ENCODE measurements at regions not wholly inside any gene's neighbourhood (a gene's known extent, or its start where the extent isn't known, plus 50 kb on each side); places are given as distances from the start of the nearest gene placed in this dataset.
"Not testable (repeated sequence)": the region's sequence is repeated elsewhere in the genome, so short reads cannot be mapped to it uniquely, and the experiment has no call there.

DNA sequence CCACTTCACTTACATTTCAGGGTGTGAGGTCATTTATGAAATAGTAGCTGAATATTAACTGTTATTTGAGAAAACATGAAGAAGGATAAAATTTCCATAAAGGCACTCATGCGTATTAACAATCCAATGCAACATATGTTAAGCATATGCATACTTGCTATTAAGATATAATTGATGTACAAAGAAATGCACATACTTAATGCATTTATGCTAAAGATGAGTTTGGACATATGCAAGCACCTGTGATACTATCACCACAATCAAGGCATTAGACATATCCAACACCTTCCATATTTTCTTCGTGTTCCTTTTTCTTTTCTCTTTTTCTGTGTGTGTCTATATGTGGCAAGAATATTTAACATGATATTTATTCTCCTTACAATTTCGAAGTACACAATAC lies 464.8 kb upstream of the BRINP3 start:
- Histone ChIP-seq H3K4me3 (no peak overlapping the region), H3K36me3 (no peaks in the 10 kb centered on the region), H3K27ac (no peak overlapping the region), H3K9me3 (no peaks in the 10 kb centered on the region), H3K27me3 (no peaks in the 10 kb centered on the region), H3K4me1 (no peaks in the 10 kb centered on the region)
- TF ChIP-seq, protein P1, sequence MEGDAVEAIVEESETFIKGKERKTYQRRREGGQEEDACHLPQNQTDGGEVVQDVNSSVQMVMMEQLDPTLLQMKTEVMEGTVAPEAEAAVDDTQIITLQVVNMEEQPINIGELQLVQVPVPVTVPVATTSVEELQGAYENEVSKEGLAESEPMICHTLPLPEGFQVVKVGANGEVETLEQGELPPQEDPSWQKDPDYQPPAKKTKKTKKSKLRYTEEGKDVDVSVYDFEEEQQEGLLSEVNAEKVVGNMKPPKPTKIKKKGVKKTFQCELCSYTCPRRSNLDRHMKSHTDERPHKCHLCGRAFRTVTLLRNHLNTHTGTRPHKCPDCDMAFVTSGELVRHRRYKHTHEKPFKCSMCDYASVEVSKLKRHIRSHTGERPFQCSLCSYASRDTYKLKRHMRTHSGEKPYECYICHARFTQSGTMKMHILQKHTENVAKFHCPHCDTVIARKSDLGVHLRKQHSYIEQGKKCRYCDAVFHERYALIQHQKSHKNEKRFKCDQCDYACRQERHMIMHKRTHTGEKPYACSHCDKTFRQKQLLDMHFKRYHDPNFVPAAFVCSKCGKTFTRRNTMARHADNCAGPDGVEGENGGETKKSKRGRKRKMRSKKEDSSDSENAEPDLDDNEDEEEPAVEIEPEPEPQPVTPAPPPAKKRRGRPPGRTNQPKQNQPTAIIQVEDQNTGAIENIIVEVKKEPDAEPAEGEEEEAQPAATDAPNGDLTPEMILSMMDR (IDR thresholded peaks at IDR 0.05), result no peak
- DNase-seq (ENCODE audit: low spot score), result no peak

DNA sequence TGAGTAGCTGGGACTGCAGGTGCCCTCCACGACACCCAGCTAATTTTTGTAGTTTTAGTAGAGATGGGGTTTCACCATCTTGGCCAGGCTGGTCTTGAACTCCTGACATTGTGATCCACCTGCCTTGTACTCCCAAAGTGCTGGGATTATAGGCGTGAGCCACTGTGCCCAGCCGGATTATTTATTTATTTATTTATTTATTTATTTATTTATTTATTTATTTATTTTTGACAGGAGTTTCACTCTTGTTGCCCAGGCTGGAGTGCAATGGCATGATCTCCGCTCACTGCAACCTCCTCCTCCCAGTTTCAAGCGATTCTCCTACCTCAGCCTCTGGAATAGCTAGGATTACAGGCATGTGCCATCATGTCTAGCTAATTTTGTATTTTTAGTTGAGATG lies 466.1 kb upstream of the BRINP3 start:
- H3K4me1 ChIP-seq; H3K27me3 ChIP-seq; H3K4me3 ChIP-seq; DNase-seq (ENCODE audit: low spot score); H3K9me3 ChIP-seq; H3K27ac ChIP-seq; H3K36me3 ChIP-seq: not testable (repeated sequence)

DNA sequence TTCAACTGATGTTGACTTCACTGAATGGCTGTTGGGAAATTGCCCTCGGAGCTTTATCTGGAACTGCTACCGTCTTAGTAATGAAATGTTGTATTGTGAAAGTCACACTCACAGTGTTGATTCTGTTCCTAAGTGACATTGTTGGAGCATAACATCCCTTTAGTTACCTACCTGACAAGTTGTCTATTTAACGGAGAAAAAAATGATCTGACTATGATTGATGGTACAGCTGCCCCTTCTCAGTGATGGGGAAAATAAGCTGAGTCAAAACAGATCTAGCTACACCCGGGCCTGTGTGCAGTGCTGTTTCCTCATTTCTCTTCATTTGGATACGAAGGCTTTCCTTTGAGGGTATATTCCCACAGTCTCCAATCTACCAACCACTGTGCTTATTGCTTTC lies 472.3 kb upstream of the BRINP3 start:
- Histone ChIP-seq H3K9me3 (no peaks in the 10 kb centered on the region), H3K4me3 (no peak overlapping the region), H3K27ac (no peak overlapping the region), H3K36me3 (no peaks in the 10 kb centered on the region), H3K27me3 (no peaks in the 10 kb centered on the region), H3K4me1 (no peaks in the 10 kb centered on the region)
- DNase-seq (ENCODE audit: low spot score), result no peak
- TF ChIP-seq, protein P1 (IDR thresholded peaks at IDR 0.05), result no peak

DNA sequence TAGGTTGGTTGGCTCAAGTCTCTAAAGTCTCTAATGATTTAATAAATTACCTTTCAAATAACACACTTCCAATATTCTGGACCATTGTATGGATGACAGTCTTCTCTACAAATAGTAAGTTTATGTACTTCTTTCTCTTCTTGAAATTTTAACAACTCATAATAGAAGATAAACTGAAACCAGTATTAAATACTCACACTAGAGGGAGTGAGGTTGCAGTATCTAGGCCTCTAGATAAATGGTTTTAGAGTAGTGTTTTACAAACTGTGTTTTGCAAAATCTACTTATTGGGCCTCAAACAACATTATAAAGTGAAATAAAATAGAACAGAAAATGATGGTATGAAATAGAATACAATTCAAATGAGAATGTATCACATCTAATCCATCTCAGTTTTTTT lies 479.9 kb upstream of the BRINP3 start:
- H3K4me1 ChIP-seq, result no peaks in the 10 kb centered on the region
- no peak for DNase-seq (ENCODE audit: low spot score)
- no peaks in the 10 kb centered on the region for H3K27me3 ChIP-seq
- TF ChIP-seq, protein P1 (IDR thresholded peaks at IDR 0.05), result no peak
- H3K36me3 ChIP-seq, result no peaks in the 10 kb centered on the region
- H3K9me3 ChIP-seq, result no peaks in the 10 kb centered on the region
- no peak overlapping the region for H3K4me3 ChIP-seq
- no peak overlapping the region for H3K27ac ChIP-seq

DNA sequence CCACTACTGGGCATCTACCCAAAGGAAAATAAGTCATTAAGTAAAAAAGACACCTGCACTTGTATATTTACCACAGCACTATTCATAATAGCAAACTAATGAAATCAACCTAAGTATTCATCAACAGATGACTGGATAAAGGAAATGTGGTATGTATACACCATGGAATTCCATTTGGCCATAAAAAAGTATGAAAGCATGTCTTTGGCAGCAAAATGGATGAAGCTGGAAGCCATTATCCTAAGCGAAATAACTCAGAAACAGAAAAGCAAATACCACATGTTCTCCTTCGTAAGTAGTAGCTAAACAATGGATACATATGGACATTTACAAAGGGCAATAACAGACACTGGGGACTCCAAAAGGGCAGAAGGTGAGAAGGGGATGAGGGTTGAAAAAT lies 485.7 kb upstream of the BRINP3 start:
- no peak overlapping the region for H3K4me3 ChIP-seq
- H3K27me3 ChIP-seq, result no peaks in the 10 kb centered on the region
- H3K4me1 ChIP-seq, result no peaks in the 10 kb centered on the region
- no peaks in the 10 kb centered on the region for H3K36me3 ChIP-seq
- no peaks in the 10 kb centered on the region for H3K9me3 ChIP-seq
- TF ChIP-seq, protein P1 (IDR thresholded peaks at IDR 0.05), result no peak
- H3K27ac ChIP-seq, result no peak overlapping the region
- no peak for DNase-seq (ENCODE audit: low spot score)

DNA sequence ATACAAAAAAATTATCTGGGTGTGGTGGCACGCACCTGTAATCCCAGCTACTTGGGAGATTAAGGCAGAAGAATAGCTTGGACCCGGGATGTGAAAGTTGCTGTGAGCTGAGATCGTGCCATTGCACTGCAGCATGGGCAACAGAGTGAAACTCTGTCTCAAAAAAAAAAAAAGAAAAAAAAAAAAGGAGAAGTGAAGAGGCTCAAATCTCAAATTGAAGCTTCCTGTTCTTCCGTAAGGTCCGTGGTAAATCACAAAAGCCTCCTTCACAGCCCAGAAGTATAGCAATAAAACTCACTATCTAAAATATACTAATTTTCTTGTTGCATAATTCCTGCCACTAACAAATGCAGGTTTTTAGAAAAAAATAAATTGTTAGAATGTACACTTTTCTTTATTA lies 498.2 kb upstream of the BRINP3 start:
- no peaks in the 10 kb centered on the region for H3K36me3 ChIP-seq
- TF ChIP-seq, protein P1 (IDR thresholded peaks at IDR 0.05), result no peak
- no peak for DNase-seq (ENCODE audit: low spot score)

More for the DNA sequence above, 498.2 kb upstream of the BRINP3 start:
- no peaks in the 10 kb centered on the region for H3K27me3 ChIP-seq
- H3K4me3 ChIP-seq, result no peak overlapping the region
- no peaks in the 10 kb centered on the region for H3K9me3 ChIP-seq
- no peak overlapping the region for H3K27ac ChIP-seq
- H3K4me1 ChIP-seq, result no peaks in the 10 kb centered on the region

All from right atrium auricular region (tissue), 2 donors.